GM18519 (cell line): ENCODE measurements at regions not wholly inside any gene's neighbourhood (a gene's known extent, or its start where the extent isn't known, plus 50 kb on each side); places are given as distances from the start of the nearest gene placed in this dataset.

ENCODE experiments used
- ATAC-seq: cut with Tn5 transposase; IDR thresholded peaks from one replicate; pipeline ENCODE4 v1.9.1; 2021; ENCODE audit warnings: mild to moderate bottlenecking, moderate library complexity; ENCODE audit not compliant: unreplicated experiment, low FRiP score

GRCh38 chr2:226447338-226448300, 352.0 kb downstream of the IRS1 start:
- ATAC-seq, result no peak

GRCh38 chr2:226446406-226447001, 353.1 kb downstream of the IRS1 start:
- no peak for ATAC-seq

GRCh38 chr2:226445216-226445861, 354.3 kb downstream of the IRS1 start:
- no peak for ATAC-seq

GRCh38 chr2:226443112-226443511, 356.5 kb downstream of the IRS1 start:
- ATAC-seq, result no peak

- no peak for ATAC-seq
Measured at GRCh38 chr2:226440127-226440918, 359.3 kb downstream of the IRS1 start.

GRCh38 chr2:226439337-226439736, 360.3 kb downstream of the IRS1 start:
- ATAC-seq, result no peak

- no peak for ATAC-seq
Measured at GRCh38 chr2:226435146-226435545, 364.5 kb downstream of the IRS1 start.

GRCh38 chr2:226434702-226435101, 364.9 kb downstream of the IRS1 start:
- no peak for ATAC-seq

GRCh38 chr2:226431288-226431948, 368.2 kb downstream of the IRS1 start:
- ATAC-seq, result no peak

GRCh38 chr2:226429476-226429875, 370.1 kb downstream of the IRS1 start:
- ATAC-seq, result no peak

GRCh38 chr2:226427538-226428307, 371.9 kb downstream of the IRS1 start:
- no peak for ATAC-seq

GRCh38 chr2:226426292-226426736, 373.3 kb downstream of the IRS1 start:
- no peak for ATAC-seq

- ATAC-seq, result no peak
Measured at GRCh38 chr2:226424971-226425370, 374.6 kb downstream of the IRS1 start.

- ATAC-seq, result peak; percentile 90
Measured at GRCh38 chr2:226423498-226423960, 376.1 kb downstream of the IRS1 start.

GRCh38 chr2:226420646-226421045, 379.0 kb downstream of the IRS1 start:
- ATAC-seq, result no peak

GRCh38 chr2:226418521-226418920, 381.1 kb downstream of the IRS1 start:
- ATAC-seq, result no peak

- no peak for ATAC-seq
Measured at GRCh38 chr2:226414335-226414734, 385.3 kb downstream of the IRS1 start.

GRCh38 chr2:226413498-226414130, 386.0 kb downstream of the IRS1 start:
- no peak for ATAC-seq
